Limb (tissue), 2 donors: ENCODE measurements at regions not wholly inside any gene's neighbourhood (a gene's known extent, or its start where the extent isn't known, plus 50 kb on each side); places are given as distances from the start of the nearest gene placed in this dataset.
A peak's percentile ranks its signal among the peaks of the same experiment; 100 is the strongest.

Experiments used
- DNase-seq, 2 donors: peaks; one replicate each; pipeline ENCODE4 v3.0.0-alpha.2; 2016; ENCODE audit errors: extremely low spot score in 2 of 2

GRCh38 chrX:6909396-6909795 is 238.1 kb upstream of the STS start:
- no peak for DNase-seq

GRCh38 chrX:6906608-6907007 is 240.9 kb upstream of the STS start:
- no peak for DNase-seq

- DNase-seq: no peak
Observed at GRCh38 chrX:6904156-6904555, 243.4 kb upstream of the STS start.

GRCh38 chrX:6898371-6898770 is 249.1 kb upstream of the STS start:
- DNase-seq: no peak

- DNase-seq: no peak
Observed at GRCh38 chrX:6891404-6891803, 256.1 kb upstream of the STS start.

- no peak for DNase-seq
Observed at GRCh38 chrX:6890544-6891261, 256.8 kb upstream of the STS start.

- DNase-seq: no peak
Observed at GRCh38 chrX:6885909-6886308, 261.6 kb upstream of the STS start.

GRCh38 chrX:6885396-6885795 is 262.1 kb upstream of the STS start:
- no peak for DNase-seq

- DNase-seq: no peak
Observed at GRCh38 chrX:6861456-6861855, 286.1 kb upstream of the STS start.

GRCh38 chrX:6857749-6858148 is 289.8 kb upstream of the STS start:
- DNase-seq: no peak

GRCh38 chrX:6856471-6856870 is 291.0 kb upstream of the STS start:
- DNase-seq: no peak

GRCh38 chrX:6852869-6853268 is 294.6 kb upstream of the STS start:
- no peak for DNase-seq

- DNase-seq: no peak
Observed at GRCh38 chrX:6852121-6852520, 295.4 kb upstream of the STS start.

GRCh38 chrX:6851140-6851539 is 296.4 kb upstream of the STS start:
- DNase-seq: no peak

- peak in 1 of 2 donors; percentile 1 for DNase-seq
Observed at GRCh38 chrX:6849716-6850414, 297.6 kb upstream of the STS start.

- no peak for DNase-seq
Observed at GRCh38 chrX:6832619-6833018, 297.7 kb upstream of the VCX3A start.

- DNase-seq: no peak
Observed at GRCh38 chrX:6826856-6827255, 291.9 kb upstream of the VCX3A start.

GRCh38 chrX:6821730-6822129 is 286.8 kb upstream of the VCX3A start:
- no peak for DNase-seq

GRCh38 chrX:6813836-6814370 is 279.0 kb upstream of the VCX3A start:
- peak in 1 of 2 donors; percentile 29 for DNase-seq

- DNase-seq: no peak
Observed at GRCh38 chrX:6812087-6812486, 277.2 kb upstream of the VCX3A start.

GRCh38 chrX:6810776-6811175 is 275.9 kb upstream of the VCX3A start:
- DNase-seq: no peak

- no peak for DNase-seq
Observed at GRCh38 chrX:6803607-6804006, 268.7 kb upstream of the VCX3A start.

- DNase-seq: no peak
Observed at GRCh38 chrX:6793000-6793399, 258.1 kb upstream of the VCX3A start.
